ENCODE measurements at regions not wholly inside any gene's neighbourhood (a gene's known extent, or its start where the extent isn't known, plus 50 kb on each side); places are given as distances from the start of the nearest gene placed in this dataset.
A peak's percentile ranks its signal among the peaks of the same experiment; 100 is the strongest.
"Not testable (repeated sequence)": the region's sequence is repeated elsewhere in the genome, so short reads cannot be mapped to it uniquely, and the experiment has no call there.

DNA sequence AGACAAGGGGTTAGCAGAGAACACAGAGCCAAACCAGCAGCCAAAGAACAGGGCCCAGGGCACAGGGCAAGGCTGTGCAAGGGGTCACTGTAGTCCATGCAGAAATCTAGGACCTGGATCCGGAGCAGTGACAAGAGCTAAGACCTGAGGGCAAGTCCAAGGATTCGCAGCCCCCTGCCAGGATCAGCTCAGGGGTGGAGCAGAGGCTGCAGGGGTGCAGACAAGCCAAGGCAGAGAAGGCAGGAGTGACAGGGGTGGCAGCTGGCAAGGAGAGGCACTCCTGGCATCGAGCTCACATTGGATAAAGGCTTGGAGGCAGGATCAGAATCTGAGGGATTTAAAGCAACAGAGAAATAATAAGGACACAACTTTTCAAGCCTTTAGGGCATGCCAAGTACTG, 80.7 kb upstream of the NANOS1 start:
- no peak for DNase-seq (ENCODE audit: low read depth in 2 of 2)

DNA sequence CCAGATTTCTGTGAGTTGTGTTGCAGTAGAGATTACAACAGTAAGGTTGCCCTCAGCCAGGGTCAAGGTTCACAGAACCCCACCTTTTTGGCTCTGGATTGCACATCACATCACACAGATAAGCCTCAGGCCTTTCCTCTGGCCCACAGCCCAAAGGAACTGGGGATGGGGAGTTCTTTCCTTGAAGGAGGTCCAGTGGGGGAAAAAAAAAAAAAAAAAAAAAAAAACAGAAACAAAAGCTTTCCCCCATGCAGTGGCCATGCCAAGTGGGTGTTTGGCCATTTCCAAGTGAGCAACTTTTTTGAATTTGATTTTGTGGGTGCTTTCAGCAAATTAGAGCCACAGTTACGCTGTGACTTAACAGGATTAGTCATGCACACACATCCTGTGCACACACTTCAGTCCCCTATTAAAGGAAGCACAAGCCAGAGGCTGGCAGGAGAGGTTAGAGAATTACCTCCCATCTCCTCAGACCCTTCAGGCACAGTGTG, 79.3 kb upstream of the NANOS1 start:
- DNase-seq (ENCODE audit: low read depth in 2 of 2) = peak in 1 of 2 donors; percentile 40

DNA sequence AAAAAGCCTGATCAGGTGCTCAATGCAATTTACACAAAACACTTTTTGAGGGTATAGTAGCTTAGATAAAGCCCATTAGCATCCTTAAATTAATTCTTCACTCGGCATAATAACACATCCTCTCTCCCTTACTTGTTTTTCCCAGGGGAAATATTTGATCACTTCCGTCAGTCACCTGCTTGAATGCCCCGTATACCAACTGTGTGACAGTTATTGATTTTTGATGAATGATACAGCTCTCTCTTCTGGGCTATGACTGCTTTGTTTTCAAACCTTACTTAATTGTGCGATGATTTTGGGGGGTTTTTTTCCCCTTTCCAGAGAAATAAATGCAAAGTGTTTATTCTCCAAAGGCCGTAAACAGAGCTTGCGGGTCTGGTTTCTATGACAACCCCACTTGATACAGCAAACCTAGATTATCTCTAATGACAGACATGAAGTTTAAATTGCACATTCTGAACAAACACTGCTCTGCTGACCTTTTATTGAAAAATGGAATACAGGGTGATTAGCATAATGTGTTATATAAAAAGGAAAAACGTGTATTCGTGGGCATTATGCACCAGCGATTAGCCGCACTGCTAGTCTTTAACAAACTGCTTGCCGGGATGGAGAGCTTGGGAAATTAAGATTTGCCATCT, 78.4 kb upstream of the NANOS1 start:
- DNase-seq (ENCODE audit: low read depth in 2 of 2) = no peak

DNA sequence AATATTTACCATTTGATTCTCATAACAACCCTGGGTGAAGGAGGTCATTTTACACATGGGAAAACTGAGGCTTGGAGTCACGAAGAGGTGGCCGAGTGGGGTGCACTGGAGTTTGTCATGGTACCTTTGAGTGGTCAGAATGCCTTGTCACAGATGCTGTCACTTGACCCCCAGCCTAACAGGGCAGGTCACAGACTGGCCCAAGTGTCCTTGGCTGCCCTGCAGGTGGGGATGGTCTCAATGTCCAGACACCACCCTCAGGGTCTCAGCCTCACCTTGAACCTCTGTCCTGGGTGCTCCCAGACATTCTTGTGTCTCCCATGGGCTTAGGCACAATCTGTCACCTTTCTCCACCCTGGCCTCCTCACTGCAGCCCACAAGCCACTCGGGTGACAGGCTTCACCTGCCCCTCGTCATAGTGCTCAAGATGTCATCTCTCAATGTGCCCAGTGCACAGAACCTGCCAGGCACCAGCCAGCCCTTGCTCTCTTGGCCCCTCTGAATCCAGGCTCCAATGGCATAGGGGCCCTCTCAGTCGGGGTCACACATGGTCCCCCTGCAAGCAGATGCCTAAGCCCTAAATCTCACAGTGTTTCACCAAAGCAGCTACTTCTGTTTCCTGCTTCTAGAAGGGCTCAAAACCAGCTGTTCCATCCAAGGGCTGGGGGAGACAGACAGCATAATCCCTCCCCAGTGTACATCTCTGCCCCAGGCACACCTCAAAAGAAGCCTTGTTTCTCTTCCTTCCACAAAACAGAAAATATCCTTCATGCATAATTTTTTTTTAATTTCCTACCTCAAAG, 76.8 kb upstream of the NANOS1 start:
- no peak for DNase-seq (ENCODE audit: low read depth in 2 of 2)

DNA sequence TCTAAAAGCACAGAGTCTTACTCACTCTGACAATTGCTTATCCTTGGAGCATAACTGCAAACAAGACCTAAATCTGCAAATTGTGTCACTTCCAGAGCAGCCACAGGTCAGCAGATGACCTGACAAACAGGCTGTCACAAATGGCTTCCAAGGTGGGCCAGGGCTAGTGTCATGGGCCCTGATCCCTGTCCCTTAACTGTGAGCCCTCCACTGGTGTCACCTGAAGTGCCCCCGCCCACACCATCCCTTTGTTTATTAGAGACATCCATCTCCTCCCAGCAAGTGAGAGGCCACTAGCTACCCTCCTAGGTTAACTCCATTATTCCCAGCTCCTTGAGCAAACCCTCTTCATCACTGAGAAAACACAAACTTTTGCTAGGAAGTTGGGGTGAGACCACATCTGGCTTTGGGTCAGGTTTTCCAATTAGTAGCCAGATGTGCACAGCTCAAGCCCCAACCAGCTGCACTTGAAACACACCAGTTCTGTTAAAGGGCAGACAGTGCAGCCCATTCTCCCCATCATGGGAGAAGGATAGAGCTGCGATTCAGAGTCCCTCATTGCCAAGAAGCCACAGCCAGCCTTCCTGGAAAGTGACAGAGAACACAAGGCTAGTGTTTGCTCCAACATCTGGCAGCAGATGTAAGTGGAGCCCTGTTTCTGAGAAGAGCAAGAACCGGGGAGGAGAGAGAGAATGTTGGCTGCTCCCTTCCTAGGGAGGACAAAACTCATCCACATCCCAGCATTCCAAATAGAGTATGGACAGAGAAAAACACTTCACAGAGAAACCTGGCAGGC, 75.7 kb upstream of the NANOS1 start:
- no peak for DNase-seq (ENCODE audit: low read depth in 2 of 2)

DNA sequence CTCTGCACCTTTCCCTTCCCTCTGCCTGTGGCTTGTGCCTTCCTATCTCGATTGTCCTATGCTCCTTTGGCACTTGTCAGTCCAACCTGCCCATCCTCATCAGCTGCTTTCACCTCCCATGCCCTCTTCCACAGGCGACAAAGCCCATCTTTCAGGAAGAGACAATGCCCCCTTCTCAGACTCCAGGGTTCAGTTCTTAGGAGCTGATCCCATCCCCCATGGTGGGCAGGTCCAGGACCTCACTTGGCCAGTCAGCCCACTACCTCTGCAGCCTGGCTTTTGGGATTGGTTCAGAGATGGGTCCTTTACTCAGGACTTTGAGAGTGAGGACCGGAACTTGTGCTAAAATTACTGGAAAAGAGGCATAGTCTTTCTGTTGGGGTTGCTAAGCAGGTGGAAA, 74.0 kb upstream of the NANOS1 start:
- no peak for DNase-seq (ENCODE audit: low read depth in 2 of 2)

DNA sequence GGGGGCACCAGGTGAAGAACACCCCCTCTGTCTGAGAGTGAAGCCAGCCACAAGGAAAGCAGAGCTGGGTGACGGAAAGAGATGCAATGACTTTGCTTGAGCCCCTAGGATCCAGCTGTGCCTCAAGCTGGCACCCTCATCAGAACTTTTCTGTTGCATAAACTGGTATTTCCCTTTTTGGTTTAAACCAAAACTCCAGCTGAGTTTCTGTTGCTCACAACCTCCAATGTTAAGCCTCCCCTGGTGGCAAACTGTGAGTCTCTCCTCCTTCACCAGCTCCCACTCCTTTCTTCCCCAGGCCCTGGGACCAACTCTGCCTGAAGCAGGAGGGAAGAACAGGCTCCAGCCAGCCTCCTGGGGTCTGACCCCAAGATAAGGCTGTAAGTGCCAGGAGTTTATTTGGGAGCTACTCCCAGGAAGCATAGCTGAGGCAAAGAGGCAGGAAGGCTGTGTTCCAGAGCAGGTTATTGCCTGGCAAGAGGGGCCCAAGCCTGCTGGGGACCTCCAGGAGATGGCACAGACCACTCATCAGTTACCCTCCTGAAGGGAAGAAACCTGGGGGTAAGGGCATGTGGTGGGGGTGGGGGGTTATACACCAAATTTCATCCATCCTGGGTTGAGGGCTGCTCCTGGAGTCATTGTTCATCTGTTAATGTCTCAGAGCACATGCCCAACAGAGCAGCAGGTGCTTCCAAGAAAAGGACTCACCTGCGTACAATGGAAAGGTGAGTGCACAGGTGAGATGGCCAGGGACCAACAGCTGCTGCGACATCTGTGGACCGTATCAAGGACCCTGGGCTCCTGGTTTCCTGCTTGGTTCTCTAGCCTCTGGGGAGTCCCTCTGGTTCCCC, 73.3 kb upstream of the NANOS1 start:
- no peak for DNase-seq (ENCODE audit: low read depth in 2 of 2)

DNA sequence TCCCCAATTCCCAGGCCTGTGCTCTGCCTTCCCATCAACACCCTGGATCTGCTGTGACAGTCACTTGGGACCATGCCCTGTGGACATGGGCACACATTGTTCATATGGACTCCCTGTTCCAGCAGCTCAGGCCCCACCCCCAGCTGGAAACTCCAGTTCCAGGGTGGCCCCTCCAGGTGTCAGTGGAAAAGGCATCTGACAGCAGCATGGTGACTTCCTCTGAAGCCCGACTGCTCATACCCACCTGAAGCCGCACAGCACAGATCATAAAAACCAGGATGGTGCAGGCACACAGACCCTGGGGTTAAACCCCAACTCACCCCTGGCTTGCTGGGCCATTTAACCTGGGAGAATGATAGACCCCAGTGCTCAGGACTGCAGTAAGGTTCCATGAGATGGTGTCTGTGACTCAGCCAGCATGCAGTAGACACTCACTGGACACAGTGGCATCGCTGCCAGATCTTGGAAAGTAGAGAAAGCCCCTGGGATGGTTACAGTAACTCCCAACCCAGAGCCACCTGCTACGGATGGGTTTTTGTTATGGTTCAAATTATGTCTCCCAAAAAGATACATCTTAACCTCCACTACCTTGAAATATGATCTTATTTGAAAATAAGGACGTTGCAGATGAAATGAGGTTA, 72.6 kb upstream of the NANOS1 start:
- DNase-seq (ENCODE audit: low read depth in 2 of 2) = no peak

DNA sequence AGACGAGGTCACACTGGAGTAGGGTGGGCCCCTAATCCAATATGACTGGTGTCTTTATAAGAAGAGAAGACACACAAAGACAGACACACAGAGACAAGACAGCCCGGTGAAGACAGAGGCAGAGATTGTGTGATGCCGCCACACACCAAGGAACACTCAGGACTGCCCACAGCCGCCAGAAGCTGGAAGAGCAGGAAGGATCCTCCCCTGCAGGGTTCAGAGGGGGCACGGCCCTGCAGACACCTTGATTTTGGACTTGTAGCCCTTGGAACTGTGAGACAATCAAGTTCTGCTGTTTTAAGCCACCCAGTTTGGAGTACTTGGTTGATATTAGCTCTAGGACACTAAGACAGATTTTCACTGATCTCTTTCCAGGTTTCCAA, 72.1 kb upstream of the NANOS1 start:
- DNase-seq (ENCODE audit: low read depth in 2 of 2) = no peak

DNA sequence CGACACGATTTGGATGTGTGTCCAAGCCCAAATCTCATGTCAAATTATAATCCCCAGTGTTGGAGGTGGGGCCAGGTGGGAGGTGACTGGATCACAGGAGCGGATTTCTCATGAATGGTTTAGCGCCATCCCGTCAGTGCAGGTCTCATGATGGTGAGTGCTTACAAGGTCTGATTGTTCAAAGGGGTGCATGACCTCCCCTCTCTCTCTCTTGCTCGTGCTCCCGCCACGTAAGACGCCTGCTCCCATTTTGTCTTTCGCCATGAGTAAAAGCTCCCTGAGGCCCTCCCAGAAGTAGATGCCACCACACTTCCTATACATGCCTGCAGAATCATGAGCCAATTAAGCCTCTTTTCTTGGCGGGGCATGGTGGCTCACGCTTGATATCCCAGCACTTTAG, 71.5 kb upstream of the NANOS1 start:
- DNase-seq (ENCODE audit: low read depth in 2 of 2) = no peak

DNA sequence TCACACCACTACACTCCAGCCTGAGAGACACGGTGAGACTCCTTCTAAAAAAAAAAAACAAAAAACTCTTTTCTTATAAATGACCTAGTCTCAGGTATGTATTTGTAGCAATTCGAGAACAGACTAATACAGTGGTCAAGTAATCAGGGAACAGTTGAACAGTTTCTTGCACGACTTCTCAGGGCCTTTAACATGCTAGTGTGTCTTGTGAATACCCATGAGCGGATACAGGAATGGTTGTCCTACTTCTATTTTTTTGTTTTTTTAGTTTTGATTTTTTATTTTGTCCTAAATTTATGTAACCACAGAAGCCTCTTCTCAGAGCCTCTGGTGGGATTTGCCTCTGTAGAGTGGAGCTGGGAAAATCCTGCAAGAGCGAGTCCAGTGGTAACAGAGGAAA, 71.0 kb upstream of the NANOS1 start:
- DNase-seq (ENCODE audit: low read depth in 2 of 2) = no peak

DNA sequence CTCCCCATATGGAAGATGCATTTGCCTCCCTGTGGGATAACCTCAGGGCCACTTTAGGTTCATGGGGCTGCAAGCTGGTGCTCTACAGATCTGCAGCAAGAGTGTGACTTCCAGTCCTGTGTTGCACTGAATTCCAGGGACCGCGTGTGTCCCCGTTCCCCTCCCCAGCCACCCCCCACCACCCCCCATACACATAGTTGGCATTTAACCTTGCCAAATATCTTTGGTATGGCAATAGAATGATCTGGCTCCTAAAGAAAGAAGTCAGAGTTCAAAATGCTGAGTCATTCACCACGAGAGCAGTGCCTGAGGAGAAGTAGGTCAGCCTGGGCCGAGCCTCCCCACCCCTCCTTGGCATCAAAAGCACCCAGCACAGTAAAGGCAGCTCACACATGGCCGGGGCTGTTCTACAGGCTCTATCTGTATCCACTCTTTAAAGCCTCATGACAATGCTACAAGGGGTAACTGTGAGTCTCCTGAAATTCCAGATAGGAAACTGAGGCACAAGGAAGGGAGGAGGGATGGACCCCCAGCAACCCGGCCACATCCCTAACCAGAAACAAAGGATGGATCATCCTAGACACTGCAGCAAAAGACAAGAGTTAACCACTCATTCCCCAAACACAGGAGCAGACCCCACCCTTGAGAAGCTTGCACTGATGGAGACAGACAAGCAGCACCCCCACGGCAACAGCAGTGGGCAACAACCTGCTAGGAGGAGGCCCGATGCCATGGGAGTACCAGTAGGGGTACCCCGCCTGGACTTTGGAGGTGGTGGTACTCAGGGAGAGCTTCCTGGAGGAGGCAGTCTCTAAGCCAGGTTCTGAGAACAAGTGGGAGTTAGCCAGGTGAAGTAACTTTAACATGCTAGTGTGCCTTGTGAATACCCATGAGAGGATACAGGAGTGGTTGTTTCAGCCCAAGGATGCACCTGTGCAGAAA, 70.3 kb upstream of the NANOS1 start:
- no peak for DNase-seq (ENCODE audit: low read depth in 2 of 2)

DNA sequence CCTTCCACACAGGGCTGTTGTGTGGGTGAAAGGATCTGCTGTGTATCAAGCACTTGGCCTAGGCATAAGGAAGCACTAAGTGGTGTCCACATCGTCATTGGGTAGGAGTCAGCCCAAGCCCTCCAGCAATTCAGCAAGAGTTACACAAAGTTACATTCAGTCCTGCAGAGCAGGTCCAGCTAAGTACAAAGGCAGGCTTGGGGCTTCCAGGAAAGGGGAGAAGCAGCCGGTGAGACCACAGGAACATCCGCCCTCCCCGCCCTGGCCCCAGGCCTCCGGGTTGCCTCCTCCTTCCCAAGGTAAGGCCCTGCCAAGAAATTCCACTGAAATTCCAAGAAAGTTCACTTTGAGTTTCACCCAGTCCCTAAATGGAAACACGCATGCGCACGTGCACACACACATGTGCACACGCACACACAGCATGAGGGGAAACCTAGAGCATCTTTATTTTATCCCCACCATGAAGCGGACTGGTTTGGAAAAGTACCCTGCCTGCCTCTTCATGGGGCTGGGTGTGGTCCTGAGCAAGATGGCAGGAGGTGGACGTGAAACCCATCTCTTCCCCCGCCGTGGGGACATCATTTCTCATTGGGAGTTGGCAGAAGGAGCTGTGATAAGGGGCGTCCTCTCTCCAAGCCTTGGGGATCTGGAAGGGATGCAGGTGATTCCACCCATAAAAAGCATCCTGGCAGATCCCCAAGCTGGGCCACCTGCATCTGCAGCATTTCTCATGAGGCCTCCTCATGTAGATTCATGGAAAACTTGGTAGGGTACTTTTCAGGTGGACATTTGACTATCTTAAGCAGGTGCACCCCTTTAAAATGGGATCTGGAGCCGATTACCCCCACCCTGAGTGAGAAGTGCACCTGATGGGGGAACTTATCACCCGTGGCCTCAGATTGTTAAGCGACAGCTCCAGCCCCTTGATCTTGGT, 69.1 kb upstream of the NANOS1 start:
- no peak for DNase-seq (ENCODE audit: low read depth in 2 of 2)

DNA sequence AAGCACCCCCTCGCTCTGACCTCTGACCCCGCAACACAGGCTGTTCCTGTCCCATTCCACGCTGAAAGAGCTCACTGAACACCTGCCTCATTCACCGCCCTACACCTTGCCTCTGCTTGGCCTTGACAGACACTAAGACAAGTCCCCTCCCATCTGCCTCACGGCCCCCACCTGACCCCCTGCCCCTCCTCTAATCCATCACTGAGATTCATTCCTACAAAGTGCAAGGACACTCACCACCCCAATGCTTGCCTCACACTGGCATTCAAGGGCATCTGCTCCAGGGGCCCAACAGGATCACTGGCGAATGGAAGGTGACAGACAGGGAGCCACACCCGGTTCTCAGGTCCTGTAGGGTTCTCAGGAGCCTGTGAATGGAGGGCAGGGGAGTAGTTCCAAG, 68.1 kb upstream of the NANOS1 start:
- no peak for DNase-seq (ENCODE audit: low read depth in 2 of 2)

DNA sequence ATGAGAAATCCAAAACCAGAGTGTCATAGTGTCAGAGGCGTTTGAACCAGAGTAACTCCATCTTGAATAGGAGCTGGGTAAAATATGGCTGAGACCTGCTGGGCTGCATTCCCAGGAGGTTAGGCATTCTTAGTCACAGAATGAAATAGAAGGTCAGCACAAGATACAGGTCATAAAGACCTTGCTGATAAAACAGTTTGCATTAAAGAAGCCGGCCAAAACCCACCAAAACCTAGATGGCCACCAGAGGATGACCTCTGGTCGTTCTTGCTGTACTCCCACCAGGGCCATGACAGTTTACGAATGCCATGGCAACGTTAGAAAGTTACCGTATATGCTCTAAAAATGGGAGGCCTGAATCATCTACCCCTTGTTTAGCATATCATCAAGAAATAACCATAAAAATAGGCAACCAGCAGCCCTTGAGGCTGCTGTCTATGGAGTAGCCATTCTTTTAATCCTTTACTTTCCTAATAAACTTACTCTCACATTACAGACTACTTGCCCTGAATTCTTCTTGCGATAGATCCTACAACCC, 67.1 kb upstream of the NANOS1 start:
- not testable (repeated sequence) for DNase-seq (ENCODE audit: low read depth in 2 of 2)

DNA sequence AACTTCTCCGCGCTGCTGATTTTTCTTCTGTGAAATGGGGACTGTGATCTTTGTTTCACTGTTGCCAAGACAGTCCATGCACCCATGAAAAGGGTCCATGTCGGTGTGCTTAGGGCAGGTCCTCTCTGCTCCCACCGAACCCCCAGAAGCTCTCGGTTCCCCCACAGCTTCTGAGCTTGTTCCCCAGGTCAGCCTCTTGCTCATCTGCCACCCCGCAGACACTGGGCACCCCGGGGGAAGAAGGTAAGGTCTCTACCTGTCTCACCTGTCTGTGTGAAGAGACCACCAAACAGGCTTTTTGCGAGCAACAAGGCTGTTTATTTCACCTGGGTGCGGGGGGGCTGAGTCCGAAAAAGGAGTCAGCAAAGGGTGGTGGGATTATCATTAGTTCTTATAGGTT, 66.2 kb upstream of the NANOS1 start:
- no peak for DNase-seq (ENCODE audit: low read depth in 2 of 2)

DNA sequence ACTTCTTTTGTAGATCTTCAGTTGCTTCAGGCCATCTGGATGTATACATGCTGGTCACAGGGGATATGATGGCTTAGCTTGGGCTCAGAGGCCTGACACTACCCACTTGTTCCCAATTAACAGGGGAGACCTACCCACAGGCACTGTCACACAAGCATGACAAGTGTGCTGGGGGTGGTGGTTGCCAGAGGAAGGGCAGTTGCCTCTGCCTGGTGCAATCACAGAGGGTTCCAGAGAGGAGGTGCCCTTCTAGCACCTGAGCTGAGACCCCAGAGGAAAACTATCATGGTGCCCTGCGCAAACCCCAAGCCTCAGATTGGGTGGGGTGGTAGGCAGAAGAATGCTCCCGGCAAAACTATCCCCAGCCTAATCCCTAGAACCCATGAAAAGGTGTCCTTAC, 65.6 kb upstream of the NANOS1 start:
- no peak for DNase-seq (ENCODE audit: low read depth in 2 of 2)

DNA sequence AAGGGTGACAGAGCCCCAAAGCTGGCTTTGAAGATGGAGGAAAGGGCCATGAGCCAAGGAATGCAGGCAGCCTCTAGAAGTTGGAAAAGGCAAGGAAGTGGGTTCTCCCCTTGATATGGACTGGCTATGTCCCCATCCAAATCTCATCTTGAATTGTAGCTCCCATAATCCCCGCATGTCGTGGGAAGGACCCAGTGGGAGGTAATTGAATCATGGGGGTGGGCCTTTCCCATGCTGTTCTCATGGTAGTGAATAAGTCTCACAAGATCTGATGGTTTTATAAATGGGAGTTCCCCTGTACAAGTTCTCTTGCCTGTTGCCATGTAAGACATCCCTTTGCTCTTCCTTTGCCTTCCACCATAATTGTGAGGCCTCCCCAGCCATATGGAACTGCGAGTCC, 65.0 kb upstream of the NANOS1 start:
- DNase-seq (ENCODE audit: low read depth in 2 of 2) = not testable (repeated sequence)

All from dermis microvascular lymphatic vessel endothelial cell (primary cell).